ENCODE measurements at regions not wholly inside any gene's neighbourhood (a gene's known extent, or its start where the extent isn't known, plus 50 kb on each side); places are given as distances from the start of the nearest gene placed in this dataset.

- no peak overlapping the region for H3K9ac ChIP-seq (ENCODE audit: control insufficient read depth, insufficient read depth, low read length)
- H3K27me3 ChIP-seq (replicated peaks in 1 of 2; ENCODE audit: control insufficient read depth in 2 of 2, insufficient read depth in 2 of 2, low read length in 1 of 2) = peaks cover 0 to 2% of the 10 kb centered on the region in 2 experiments; a peak in 1 of 4 replicates
- H3K4me1 ChIP-seq (ENCODE audit: control insufficient read depth, insufficient read depth, low read length) = no peaks in the 10 kb centered on the region
- no TSS peak for BruUV-seq (replicated peaks)
- H4K20me1 ChIP-seq (ENCODE audit: control insufficient read depth, insufficient read depth) = no peaks in the 10 kb centered on the region
- H3K79me2 ChIP-seq (ENCODE audit: control insufficient read depth, insufficient read depth, low read length) = no peaks in the 10 kb centered on the region
- H3K4me2 ChIP-seq (ENCODE audit: control insufficient read depth, insufficient read depth) = no peak overlapping the region
- H2AFZ ChIP-seq (ENCODE audit: control insufficient read depth, low read depth, low read length) = no peak overlapping the region
- no peak for DNase-seq (ENCODE audit: low read depth, low spot score)
- H3K36me3 ChIP-seq (ENCODE audit: control insufficient read depth in 2 of 2, insufficient read depth in 2 of 2, low read length in 1 of 2) = no peaks in the 10 kb centered on the region
- RAD21 ChIA-PET (ENCODE audit: unreplicated experiment) = no interaction called here
- POLR2A ChIA-PET = no interaction called here
- intact Hi-C loops (cut with micrococcal nuclease; ENCODE audit: unreplicated experiment) (no loop called here), in situ Hi-C loops (cut with MboI) (no loop called here)
- 11% methylated on average over 1 of the region's 1 CpG for WGBS (ENCODE audit: insufficient coverage, insufficient replicate concordance, low lambda C conversion rate, missing lambda C conversion rate)
- no peaks in the 10 kb centered on the region for H3K9me3 ChIP-seq (replicated peaks; ENCODE audit: control insufficient read depth, insufficient read depth, low read length)
- no peak overlapping the region for H3K4me3 ChIP-seq
- SMC1A ChIA-PET (ENCODE audit: uncharacterized antibody, unreplicated experiment) = no interaction called here
- CTCF ChIA-PET = interaction anchor here (1.4 kb wide), 1 partner anchor 75 kb away, joined by 3 read pairs; no protein-coding TSS in a partner anchor
- no peak for ATAC-seq
- no peak for FAIRE-seq
- TF ChIP-seq HCFC1 (IDR thresholded peaks at IDR 0.05; ENCODE audit: low read length) = no peak
- no peak for TF ChIP-seq BRCA1 (IDR thresholded peaks at IDR 0.05; ENCODE audit: low read depth, low read length)
- TF ChIP-seq ATF2 (IDR thresholded peaks at IDR 0.05; ENCODE audit: low read length) = no peak
- no peak for TF ChIP-seq NBN (IDR thresholded peaks at IDR 0.05)
- TF ChIP-seq ZNF622 (IDR thresholded peaks at IDR 0.05) = no peak
- TF ChIP-seq SIN3A (IDR thresholded peaks at IDR 0.05; ENCODE audit: low read depth, low read length) = no peak
- no peak for TF ChIP-seq ZBED1 (IDR thresholded peaks at IDR 0.05; ENCODE audit: borderline replicate concordance)
- no peak for TF ChIP-seq ZNF207 (IDR thresholded peaks at IDR 0.05; ENCODE audit: borderline replicate concordance)
- TF ChIP-seq CHD4 (IDR thresholded peaks at IDR 0.05) = no peak
- no peak for TF ChIP-seq DPF2 (IDR thresholded peaks at IDR 0.05)
- TF ChIP-seq MTA3 (IDR thresholded peaks at IDR 0.05; ENCODE audit: borderline replicate concordance, low read length) = no peak
- TF ChIP-seq NR2F1 (conservative IDR thresholded peaks at IDR 0.05) = no peak
- no peak for TF ChIP-seq NFXL1 (IDR thresholded peaks at IDR 0.05; ENCODE audit: borderline replicate concordance)
- TF ChIP-seq RELA (IDR thresholded peaks at IDR 0.05; ENCODE audit: borderline replicate concordance, partially characterized antibody) = no peak
- H3K27ac ChIP-seq (ENCODE audit: control insufficient read depth, insufficient read depth) = no peak overlapping the region
These were observed 192.1 kb upstream of the CCN2 start for GRCh38 chr6:132143258-132143657.

All from GM12878 (cell line).